ENCODE measurements at regions not wholly inside any gene's neighbourhood (a gene's known extent, or its start where the extent isn't known, plus 50 kb on each side); places are given as distances from the start of the nearest gene placed in this dataset.

DNA sequence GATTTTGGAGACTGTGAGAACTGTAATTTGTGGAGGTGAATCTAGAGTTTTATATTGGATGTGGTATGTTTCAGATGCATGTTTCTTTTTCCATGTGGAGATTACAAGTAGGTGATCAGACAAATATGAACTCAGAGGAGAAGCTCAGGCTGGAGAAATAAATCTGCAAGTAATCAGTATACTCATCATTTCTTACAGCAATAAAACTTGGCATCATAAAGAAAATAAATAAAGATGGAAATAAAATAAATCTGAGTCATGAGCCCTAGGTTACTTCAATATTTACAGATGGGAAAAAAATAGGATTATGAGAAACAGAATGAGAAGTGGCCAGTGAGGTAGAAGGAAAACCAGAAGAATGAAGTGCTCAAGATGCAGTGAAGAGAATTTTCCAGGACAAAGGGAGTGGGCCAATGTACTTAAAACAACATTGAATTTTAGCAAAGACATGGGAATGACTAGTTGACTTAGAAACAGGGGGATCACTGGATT lies 453.8 kb downstream of the DSC3 start:
- Histone ChIP-seq H2AFZ (no peak overlapping the region), H3K79me2 (no peaks in the 10 kb centered on the region), H3K4me1 (ENCODE audit: insufficient read depth) (no peaks in the 10 kb centered on the region), H3K9me2 (replicated peaks; ENCODE audit: insufficient read depth) (no peaks in the 10 kb centered on the region), H3K4me2 (no peak overlapping the region), H3K27me3 (no peaks in the 10 kb centered on the region), H3K27ac (no peak overlapping the region), H3K9me3 (ENCODE audit: low read depth) (no peaks in the 10 kb centered on the region), H3K36me3 (replicated peaks; ENCODE audit: insufficient read depth, low read depth) (no peaks in the 10 kb centered on the region), H3K4me3 (no peak overlapping the region), H4K20me1 (ENCODE audit: insufficient read depth, poor library complexity, severe bottlenecking) (no peaks in the 10 kb centered on the region)
- no peak for DNase-seq (ENCODE audit: low spot score)
- TF ChIP-seq EZH2phosphoT487 (IDR thresholded peaks at IDR 0.05; ENCODE audit: low read depth, severe bottlenecking, unreplicated experiment), result no peak
- TF ChIP-seq CTCF (IDR thresholded peaks at IDR 0.05; ENCODE audit: poor library complexity), result no peak
- TF ChIP-seq EZH2 (IDR thresholded peaks at IDR 0.05; ENCODE audit: borderline replicate concordance), result no peak

DNA sequence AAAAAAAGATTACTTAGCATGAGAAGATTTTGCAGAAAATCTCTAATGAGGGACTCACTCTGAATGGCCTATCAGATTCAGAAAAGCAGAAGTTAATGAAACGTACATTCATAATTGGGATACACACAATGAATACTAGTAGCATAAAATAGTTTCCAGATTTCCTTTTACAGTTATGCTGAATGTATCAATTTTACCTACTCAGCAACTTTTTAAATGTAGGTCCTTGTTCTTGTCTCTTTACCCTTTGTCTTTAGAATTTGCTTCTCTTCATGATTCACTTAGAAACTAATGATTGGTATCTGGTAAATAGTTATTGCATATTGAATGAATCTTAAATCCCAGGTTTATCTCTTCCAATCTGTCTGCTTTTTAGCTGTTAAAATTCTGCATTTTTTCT lies 458.8 kb downstream of the DSC3 start:
- Histone ChIP-seq H3K27ac (no peak overlapping the region), H4K20me1 (ENCODE audit: insufficient read depth, poor library complexity, severe bottlenecking) (no peaks in the 10 kb centered on the region), H3K4me2 (no peak overlapping the region), H3K36me3 (replicated peaks; ENCODE audit: insufficient read depth, low read depth) (no peaks in the 10 kb centered on the region), H3K4me1 (ENCODE audit: insufficient read depth) (no peaks in the 10 kb centered on the region), H3K9me3 (ENCODE audit: low read depth) (no peaks in the 10 kb centered on the region), H3K27me3 (no peaks in the 10 kb centered on the region), H3K4me3 (no peak overlapping the region), H3K79me2 (no peaks in the 10 kb centered on the region), H2AFZ (no peak overlapping the region), H3K9me2 (replicated peaks; ENCODE audit: insufficient read depth) (no peaks in the 10 kb centered on the region)
- no peak for TF ChIP-seq EZH2phosphoT487 (IDR thresholded peaks at IDR 0.05; ENCODE audit: low read depth, severe bottlenecking, unreplicated experiment)
- no peak for TF ChIP-seq EZH2 (IDR thresholded peaks at IDR 0.05; ENCODE audit: borderline replicate concordance)
- TF ChIP-seq CTCF (IDR thresholded peaks at IDR 0.05; ENCODE audit: poor library complexity), result no peak
- no peak for DNase-seq (ENCODE audit: low spot score)
- 79% methylated on average over 1 of the region's 1 CpG for WGBS (ENCODE audit: low lambda C conversion rate, missing lambda C conversion rate)

- Histone ChIP-seq H3K9me2 (replicated peaks; ENCODE audit: insufficient read depth) (no peaks in the 10 kb centered on the region), H3K79me2 (no peaks in the 10 kb centered on the region), H3K9me3 (ENCODE audit: low read depth) (no peaks in the 10 kb centered on the region), H3K4me3 (no peak overlapping the region), H4K20me1 (ENCODE audit: insufficient read depth, poor library complexity, severe bottlenecking) (no peaks in the 10 kb centered on the region), H3K27me3 (no peaks in the 10 kb centered on the region), H3K4me2 (no peak overlapping the region), H2AFZ (no peak overlapping the region), H3K36me3 (replicated peaks; ENCODE audit: insufficient read depth, low read depth) (no peaks in the 10 kb centered on the region), H3K27ac (no peak overlapping the region), H3K4me1 (ENCODE audit: insufficient read depth) (no peaks in the 10 kb centered on the region)
- TF ChIP-seq EZH2 (IDR thresholded peaks at IDR 0.05; ENCODE audit: borderline replicate concordance), result no peak
- DNase-seq (ENCODE audit: low spot score), result no peak
- 76% methylated on average over 3 of the region's 3 CpGs for WGBS (ENCODE audit: low lambda C conversion rate, missing lambda C conversion rate)
These were observed 460.5 kb downstream of the DSC3 start for GRCh38 chr18:30582078-30582477.

DNA sequence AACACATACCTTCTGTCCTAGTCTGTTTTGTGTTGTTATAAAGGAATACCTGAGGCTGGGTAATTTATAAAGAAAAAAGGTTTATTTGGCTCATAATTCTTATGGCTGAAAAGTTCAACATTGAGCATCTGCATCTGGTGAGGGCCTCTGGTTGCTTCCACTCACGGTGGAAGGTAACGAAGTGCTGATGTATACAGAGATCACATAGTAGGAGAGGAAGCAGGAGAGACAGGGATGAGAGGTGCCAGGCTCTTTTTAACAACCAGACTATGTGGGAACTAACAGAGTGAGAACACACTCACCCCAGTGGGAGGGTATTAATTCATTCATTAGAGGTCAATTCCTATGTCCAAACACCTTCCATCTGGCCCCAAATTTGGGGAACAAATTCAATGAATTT lies 463.8 kb downstream of the DSC3 start:
- Histone ChIP-seq H3K27ac (no peak overlapping the region), H3K36me3 (replicated peaks; ENCODE audit: insufficient read depth, low read depth) (no peaks in the 10 kb centered on the region), H4K20me1 (ENCODE audit: insufficient read depth, poor library complexity, severe bottlenecking) (no peaks in the 10 kb centered on the region), H3K9me2 (replicated peaks; ENCODE audit: insufficient read depth) (no peaks in the 10 kb centered on the region), H3K9me3 (ENCODE audit: low read depth) (no peaks in the 10 kb centered on the region), H3K4me1 (ENCODE audit: insufficient read depth) (no peaks in the 10 kb centered on the region), H3K4me3 (no peak overlapping the region), H3K4me2 (no peak overlapping the region), H2AFZ (no peak overlapping the region), H3K79me2 (no peaks in the 10 kb centered on the region), H3K27me3 (no peaks in the 10 kb centered on the region)
- no peak for DNase-seq (ENCODE audit: low spot score)
- WGBS (ENCODE audit: low lambda C conversion rate, missing lambda C conversion rate), result 52% methylated on average over 2 of the region's 2 CpGs
- TF ChIP-seq CTCF (IDR thresholded peaks at IDR 0.05; ENCODE audit: poor library complexity), result no peak
- TF ChIP-seq EZH2phosphoT487 (IDR thresholded peaks at IDR 0.05; ENCODE audit: low read depth, severe bottlenecking, unreplicated experiment), result no peak
- no peak for TF ChIP-seq EZH2 (IDR thresholded peaks at IDR 0.05; ENCODE audit: borderline replicate concordance)

All from hepatocyte (in vitro differentiated cells).